Breast epithelium (tissue), 4 donors: ENCODE measurements at regions not wholly inside any gene's neighbourhood (a gene's known extent, or its start where the extent isn't known, plus 50 kb on each side); places are given as distances from the start of the nearest gene placed in this dataset.

ENCODE experiments used
- DNase-seq, 2 donors: peaks; one replicate each; pipeline ENCODE4 v3.0.0-alpha.2; 2019; ENCODE audit warnings: low spot score in 2 of 2
- H3K27ac ChIP-seq, 2 donors: fragments of 200-600 bp; sonication (generic) in 1 of 2; one replicate each; pipeline ENCODE4 v1.5.1; 2016 to 2019; ENCODE audit warnings: mild to moderate bottlenecking in 1 of 2
- H3K27me3 ChIP-seq, 2 donors: fragments of 200-600 bp; sonication (generic) in 1 of 2; one replicate each; pipeline versions ENCODE4 v1.5.1 to v1.6.0; 2017 to 2019; ENCODE audit warnings: control low read depth in 1 of 2, mild to moderate bottlenecking in 1 of 2
- H3K36me3 ChIP-seq: fragments of 200-600 bp; one replicate; pipeline ENCODE4 v1.5.1; 2019
- H3K4me1 ChIP-seq, 2 donors: fragments of 200-600 bp; sonication (generic); one replicate each; pipeline ENCODE4 v1.5.1; 2016 to 2019; ENCODE audit warnings: control low read depth in 1 of 2
- H3K4me3 ChIP-seq, 3 donors: fragments of 200-600 bp; sonication (generic); 1 replicate in 2 of 3; 2 replicates in 1 of 3; pipeline ENCODE4 v1.5.1; 2016 to 2019; ENCODE audit warnings: mild to moderate bottlenecking in 3 of 3, moderate library complexity in 2 of 3
- H3K9me3 ChIP-seq, 2 donors: fragments of 200-600 bp; sonication (generic) in 1 of 2; one replicate each; pipeline ENCODE4 v1.5.1; 2016 to 2019; ENCODE audit warnings: control low read depth in 1 of 2
- CTCF ChIP-seq, 3 donors: fragments of 450-650 bp; IDR thresholded peaks; one replicate each; pipeline ENCODE4 v1.5.1; 2016 to 2017; ENCODE audit warnings: antibody characterized with exemption in 3 of 3, mild to moderate bottlenecking in 3 of 3, moderate library complexity in 3 of 3
- POLR2A ChIP-seq: fragments of 450-650 bp; IDR thresholded peaks from one replicate; pipeline ENCODE4 v1.6.1; 2016; ENCODE audit warnings: antibody characterized with exemption, mild to moderate bottlenecking, moderate library complexity
- POLR2AphosphoS5 ChIP-seq, 3 donors: sonication (generic); formaldehyde crosslinking; IDR thresholded peaks; one replicate each; pipeline ENCODE4 v1.6.1; 2017; ENCODE audit warnings: antibody characterized with exemption in 3 of 3
- intact Hi-C: fragments of 100-400 bp; cut with DNase I; formaldehyde crosslinking; loops from one replicate; pipeline ENCODE4 v1.15.1; 2023; ENCODE audit warnings: low total_unique reads

GRCh38 chr2:119065146-119065545 lies 93.4 kb downstream of the C1QL2 start:
- DNase-seq: no peak
- no peak overlapping the region for H3K4me3 ChIP-seq
- intact Hi-C loops: no loop called here
- H3K27me3 ChIP-seq: no peaks in the 10 kb centered on the region
- H3K4me1 ChIP-seq: no peaks in the 10 kb centered on the region
- no peaks in the 10 kb centered on the region for H3K36me3 ChIP-seq
- no peak for TF ChIP-seq CTCF (IDR thresholded peaks at IDR 0.05)
- no peak for TF ChIP-seq POLR2A
- TF ChIP-seq POLR2AphosphoS5 (IDR thresholded peaks at IDR 0.05): no peak
- no peaks in the 10 kb centered on the region for H3K9me3 ChIP-seq
- no peak overlapping the region for H3K27ac ChIP-seq

- H3K9me3 ChIP-seq: no peaks in the 10 kb centered on the region
- no peak overlapping the region for H3K4me3 ChIP-seq
- H3K36me3 ChIP-seq: no peaks in the 10 kb centered on the region
- DNase-seq: no peak
- no peak overlapping the region for H3K27ac ChIP-seq
- TF ChIP-seq POLR2A: no peak
- TF ChIP-seq CTCF (IDR thresholded peaks at IDR 0.05): no peak
- no peak for TF ChIP-seq POLR2AphosphoS5 (IDR thresholded peaks at IDR 0.05)
- H3K27me3 ChIP-seq: no peaks in the 10 kb centered on the region
- H3K4me1 ChIP-seq: no peaks in the 10 kb centered on the region
- intact Hi-C loops: no loop called here
These were observed 94.0 kb downstream of the C1QL2 start for GRCh38 chr2:119064567-119064966.

GRCh38 chr2:119063177-119063576 lies 95.4 kb downstream of the C1QL2 start:
- Histone ChIP-seq H3K4me1 (no peaks in the 10 kb centered on the region), H3K9me3 (no peaks in the 10 kb centered on the region), H3K4me3 (no peak overlapping the region), H3K36me3 (no peaks in the 10 kb centered on the region), H3K27me3 (no peaks in the 10 kb centered on the region), H3K27ac (no peak overlapping the region)
- DNase-seq: no peak
- intact Hi-C loops: no loop called here
- TF ChIP-seq POLR2A: no peak
- TF ChIP-seq CTCF (IDR thresholded peaks at IDR 0.05): no peak
- TF ChIP-seq POLR2AphosphoS5 (IDR thresholded peaks at IDR 0.05): no peak

GRCh38 chr2:119062652-119063051 lies 95.9 kb downstream of the C1QL2 start:
- Histone ChIP-seq H3K27ac (no peak overlapping the region), H3K4me1 (no peaks in the 10 kb centered on the region), H3K4me3 (no peak overlapping the region), H3K9me3 (no peaks in the 10 kb centered on the region), H3K27me3 (no peaks in the 10 kb centered on the region), H3K36me3 (no peaks in the 10 kb centered on the region)
- TF ChIP-seq POLR2AphosphoS5 (IDR thresholded peaks at IDR 0.05): no peak
- TF ChIP-seq CTCF (IDR thresholded peaks at IDR 0.05): no peak
- TF ChIP-seq POLR2A: no peak
- no peak for DNase-seq
- intact Hi-C loops: no loop called here

- Histone ChIP-seq H3K9me3 (no peaks in the 10 kb centered on the region), H3K4me3 (no peak overlapping the region), H3K4me1 (no peaks in the 10 kb centered on the region), H3K36me3 (no peaks in the 10 kb centered on the region), H3K27ac (no peak overlapping the region), H3K27me3 (no peaks in the 10 kb centered on the region)
- DNase-seq: no peak
- intact Hi-C loops: no loop called here
- TF ChIP-seq POLR2AphosphoS5 (IDR thresholded peaks at IDR 0.05) (no peak), POLR2A (no peak), CTCF (IDR thresholded peaks at IDR 0.05) (no peak)
These were observed 96.4 kb downstream of the C1QL2 start for GRCh38 chr2:119062179-119062578.
